Spleen (tissue), 7 donors: ENCODE measurements at regions not wholly inside any gene's neighbourhood (a gene's known extent, or its start where the extent isn't known, plus 50 kb on each side); places are given as distances from the start of the nearest gene placed in this dataset.

Experiments
- POLR2A ChIP-seq, 3 donors: fragments of 450-650 bp; IDR thresholded peaks; one replicate each; pipeline ENCODE4 v1.5.1; 2017; ENCODE audit warnings: antibody characterized with exemption in 3 of 3, mild to moderate bottlenecking in 1 of 3
- TF ChIP-seq, protein P1 (sequence below), 11 experiments: fragments of 200-600 bp in 7 of 11; fragments of 450-650 bp in 4 of 11; sonication (generic) in 4 of 11; IDR thresholded peaks in 8 of 11; conservative IDR thresholded peaks in 3 of 11; 1 replicate in 7 of 11; 2 replicates in 4 of 11; pipeline versions ENCODE4 v1.4.0 to v1.8.0; 2016 to 2021; ENCODE audit warnings: antibody characterized with exemption in 11 of 11, inconsistent platforms in 4 of 11, mild to moderate bottlenecking in 1 of 11
- donor health status: DM: no; HTN: no; CAD: no; lungs with moderate emphysema.
- donor health status: DM: no; HTN: no; CAD: no.
- donor health status: DM: no; HTN: no; CAD: no.

DNA sequence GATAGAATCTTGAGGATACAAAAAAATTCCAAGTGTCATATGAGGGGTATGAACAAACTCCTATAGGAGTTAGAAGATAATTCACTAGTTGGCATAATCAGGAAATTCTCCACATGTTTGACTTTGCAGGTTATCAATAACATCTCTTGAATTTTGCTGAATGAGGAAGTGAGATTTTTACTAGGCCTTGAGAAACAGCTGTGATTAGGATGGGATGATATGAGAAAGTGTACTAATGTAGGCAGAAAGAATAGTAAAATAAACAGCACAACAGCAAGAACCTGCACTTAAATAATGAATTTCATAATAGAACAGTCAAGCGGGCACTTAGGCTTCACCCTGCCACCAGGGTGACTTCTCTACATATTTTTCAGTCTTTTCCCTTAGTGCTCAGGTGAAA is 570.8 kb upstream of the CRIM1 start:
- TF ChIP-seq, protein P1, sequence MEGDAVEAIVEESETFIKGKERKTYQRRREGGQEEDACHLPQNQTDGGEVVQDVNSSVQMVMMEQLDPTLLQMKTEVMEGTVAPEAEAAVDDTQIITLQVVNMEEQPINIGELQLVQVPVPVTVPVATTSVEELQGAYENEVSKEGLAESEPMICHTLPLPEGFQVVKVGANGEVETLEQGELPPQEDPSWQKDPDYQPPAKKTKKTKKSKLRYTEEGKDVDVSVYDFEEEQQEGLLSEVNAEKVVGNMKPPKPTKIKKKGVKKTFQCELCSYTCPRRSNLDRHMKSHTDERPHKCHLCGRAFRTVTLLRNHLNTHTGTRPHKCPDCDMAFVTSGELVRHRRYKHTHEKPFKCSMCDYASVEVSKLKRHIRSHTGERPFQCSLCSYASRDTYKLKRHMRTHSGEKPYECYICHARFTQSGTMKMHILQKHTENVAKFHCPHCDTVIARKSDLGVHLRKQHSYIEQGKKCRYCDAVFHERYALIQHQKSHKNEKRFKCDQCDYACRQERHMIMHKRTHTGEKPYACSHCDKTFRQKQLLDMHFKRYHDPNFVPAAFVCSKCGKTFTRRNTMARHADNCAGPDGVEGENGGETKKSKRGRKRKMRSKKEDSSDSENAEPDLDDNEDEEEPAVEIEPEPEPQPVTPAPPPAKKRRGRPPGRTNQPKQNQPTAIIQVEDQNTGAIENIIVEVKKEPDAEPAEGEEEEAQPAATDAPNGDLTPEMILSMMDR (IDR thresholded peaks at IDR 0.05 in 8 of 11, conservative IDR thresholded peaks at IDR 0.05 in 3 of 11), result no peak
- no peak for TF ChIP-seq POLR2A (IDR thresholded peaks at IDR 0.05)
